Kasumi-1 (cell line): ENCODE measurements at regions not wholly inside any gene's neighbourhood (a gene's known extent, or its start where the extent isn't known, plus 50 kb on each side); places are given as distances from the start of the nearest gene placed in this dataset.
A peak's percentile ranks its signal among the peaks of the same experiment; 100 is the strongest.

ENCODE experiments used
- DNase-seq, 2 experiments: peaks; one replicate each; lab custom pipeline; 2025; lab: John Stamatoyannopoulos, UW

DNA sequence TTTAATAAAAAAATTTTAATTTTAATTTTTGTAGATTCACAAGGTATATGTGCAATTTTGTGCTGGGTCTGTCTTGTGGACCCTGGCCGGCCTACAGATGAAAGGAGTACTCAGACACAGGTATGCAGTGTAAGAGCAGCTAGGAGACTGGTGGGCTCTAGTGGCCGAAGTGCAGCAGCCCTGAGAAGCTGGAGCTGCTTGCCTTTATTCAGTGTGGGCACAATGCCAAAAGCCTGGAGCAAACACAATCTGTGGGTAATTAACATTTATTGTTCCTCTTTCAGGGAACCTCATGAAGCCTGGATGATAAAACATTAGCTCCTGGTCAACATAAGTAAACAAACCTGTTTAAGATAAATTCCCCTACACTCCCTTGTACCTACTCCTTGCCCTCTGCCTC lies 135.7 kb upstream of the SEL1L start:
- DNase-seq, result no peak

DNA sequence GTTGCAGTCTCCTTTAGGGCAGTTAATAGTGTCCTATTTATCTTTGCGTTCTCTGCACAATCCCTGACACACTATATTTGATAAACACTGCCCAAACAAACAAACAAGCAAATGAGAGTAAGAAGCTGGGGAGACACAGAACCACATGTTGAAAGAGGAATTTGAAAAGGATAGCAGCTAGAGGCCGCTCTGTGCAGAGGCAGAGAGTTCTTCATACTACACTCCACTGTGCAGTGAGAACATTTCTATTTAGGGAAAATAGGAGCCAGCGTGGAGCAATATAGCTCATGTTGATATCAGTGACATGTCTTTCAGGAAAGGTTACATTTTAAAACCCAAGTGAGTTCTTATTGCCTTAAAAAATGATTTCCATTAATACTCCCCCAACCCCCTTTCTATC lies 140.3 kb upstream of the SEL1L start:
- no peak for DNase-seq

GRCh38 chr14:81676395-81676794 lies 142.7 kb upstream of the SEL1L start:
- DNase-seq, result no peak

DNA sequence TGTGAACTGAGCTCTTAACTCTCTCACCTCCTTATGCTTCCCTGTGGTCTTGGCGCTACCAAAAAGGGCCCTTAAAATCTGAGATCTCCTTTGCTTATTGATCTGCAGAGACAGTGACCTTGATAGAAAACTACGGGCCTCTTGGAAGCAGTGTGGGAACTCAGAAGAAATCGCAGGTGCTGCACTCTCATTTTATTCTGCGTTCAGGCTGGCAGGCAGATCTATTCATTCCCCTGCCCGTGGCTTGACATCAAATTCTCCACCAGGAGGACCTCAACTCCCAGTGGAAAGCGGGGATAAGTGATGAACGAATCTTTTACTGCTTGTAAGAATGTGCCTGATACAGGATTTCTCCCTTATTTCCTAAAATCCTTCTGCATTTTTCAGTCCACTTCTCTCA lies 143.2 kb upstream of the SEL1L start:
- no peak for DNase-seq

GRCh38 chr14:81677736-81678135 lies 144.1 kb upstream of the SEL1L start:
- no peak for DNase-seq

DNA sequence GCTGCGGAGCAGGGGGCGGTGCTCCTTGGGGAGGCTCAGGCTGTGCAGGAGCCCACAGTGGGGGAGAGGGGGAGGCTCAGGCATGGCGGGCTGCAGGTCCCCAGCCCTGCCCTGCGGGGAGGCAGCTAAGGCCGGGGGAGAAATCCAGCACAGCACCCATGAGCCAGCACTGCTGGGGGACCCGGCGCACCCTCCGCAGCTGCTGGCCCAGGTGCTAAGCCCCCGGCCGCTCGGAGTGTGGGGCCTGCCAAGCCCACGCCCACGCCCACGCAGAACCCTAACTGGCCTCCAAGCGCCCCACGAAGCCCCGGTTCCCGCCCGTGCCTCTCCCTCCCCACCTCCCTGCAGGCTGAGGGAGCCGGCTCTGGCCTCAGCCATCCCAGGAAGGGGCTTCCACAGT lies 145.6 kb upstream of the SEL1L start:
- DNase-seq, result no peak

- DNase-seq, result no peak
These were observed 147.9 kb upstream of the SEL1L start for GRCh38 chr14:81681541-81681940.

DNA sequence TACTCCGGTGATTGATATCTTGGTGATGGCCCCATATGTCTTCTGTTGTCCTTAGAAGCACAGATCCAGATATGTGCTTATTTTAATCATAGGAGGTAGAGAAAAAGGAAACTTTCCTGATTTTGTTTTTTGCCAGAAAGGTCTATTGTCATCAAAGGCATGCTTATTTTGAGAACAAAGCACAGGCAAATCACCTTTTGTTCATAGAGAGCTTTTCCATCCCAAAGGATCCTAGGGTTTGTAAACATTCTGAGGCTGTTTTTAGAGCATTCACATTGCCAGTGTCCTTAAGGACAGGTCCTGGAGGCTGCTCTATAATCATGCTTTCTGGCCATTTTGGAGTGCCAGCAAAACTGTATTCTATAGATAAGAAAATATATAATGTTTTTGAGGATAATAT lies 148.5 kb upstream of the SEL1L start:
- no peak for DNase-seq

DNA sequence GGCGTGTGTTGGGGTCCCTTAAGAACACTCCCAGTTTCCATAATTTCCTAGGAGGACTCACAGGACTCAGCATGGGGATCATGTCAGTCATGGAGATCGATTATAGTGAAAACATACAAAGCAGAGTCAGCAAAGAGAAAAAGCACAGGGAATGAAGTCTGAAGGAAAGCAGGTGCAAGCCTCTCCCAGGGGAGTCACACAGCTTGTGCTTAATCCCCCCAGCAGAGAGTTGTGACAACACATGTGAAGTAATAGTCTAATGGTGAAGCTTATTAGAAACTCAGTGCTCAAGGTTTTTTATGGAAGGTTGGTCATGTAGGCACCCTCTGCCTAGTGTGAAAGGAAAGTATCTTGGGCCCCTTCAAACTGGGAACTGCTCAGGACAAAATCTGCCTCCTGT lies 149.0 kb upstream of the SEL1L start:
- no peak for DNase-seq

GRCh38 chr14:81684696-81685095 lies 151.0 kb upstream of the SEL1L start:
- no peak for DNase-seq

GRCh38 chr14:81686512-81686911 lies 152.9 kb upstream of the SEL1L start:
- DNase-seq, result no peak

DNA sequence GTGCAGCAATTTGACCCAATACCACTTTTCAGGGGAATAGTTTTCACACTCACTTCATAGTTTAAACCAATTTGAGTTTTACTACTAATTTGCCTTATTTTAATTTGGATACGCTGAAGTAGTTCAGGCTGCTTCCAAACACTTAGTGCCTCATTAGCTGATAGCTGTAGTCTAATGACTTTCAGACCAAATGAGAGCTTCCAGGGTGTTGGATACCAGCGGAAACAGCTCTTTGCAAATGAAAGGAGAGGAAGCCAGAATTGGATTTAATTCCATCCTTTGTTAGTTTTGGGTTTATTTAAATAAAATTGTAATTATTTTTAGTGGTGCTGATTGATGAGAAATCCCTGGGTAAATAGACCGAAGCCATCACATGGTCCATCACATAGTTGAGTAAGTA lies 158.3 kb upstream of the SEL1L start:
- no peak for DNase-seq

GRCh38 chr14:81694419-81694818 lies 160.8 kb upstream of the SEL1L start:
- no peak for DNase-seq

GRCh38 chr14:81709681-81710080 lies 176.0 kb upstream of the SEL1L start:
- no peak for DNase-seq

DNA sequence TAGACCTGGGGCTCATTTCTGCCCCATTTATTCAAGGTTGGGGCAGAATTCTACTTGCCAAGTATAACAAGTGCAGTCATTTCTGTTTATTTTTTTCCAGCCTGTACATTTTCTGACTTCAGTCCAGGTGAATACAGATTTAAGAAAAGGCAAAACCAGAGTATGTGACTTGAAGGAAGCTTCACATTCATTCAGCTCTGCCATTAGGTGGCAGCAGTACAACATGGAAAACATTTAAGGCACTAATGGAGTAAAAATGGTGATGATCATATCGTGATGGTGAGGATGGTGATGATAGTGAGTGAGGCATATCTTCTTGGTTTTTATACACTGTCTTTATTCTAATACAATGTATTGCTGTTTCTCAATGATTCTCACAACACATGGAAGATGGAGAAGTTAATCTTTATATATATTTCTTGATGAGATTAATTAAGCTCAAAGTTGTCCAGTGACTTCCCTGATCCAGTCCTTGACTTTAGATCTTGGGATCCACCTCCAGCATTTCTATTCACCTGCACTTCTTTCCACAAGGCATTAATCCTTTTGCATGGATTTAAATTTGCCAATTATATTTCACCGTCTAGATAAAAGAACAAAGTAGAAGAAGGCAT lies 176.7 kb upstream of the SEL1L start:
- DNase-seq, result peak; percentile 55 to 63

DNA sequence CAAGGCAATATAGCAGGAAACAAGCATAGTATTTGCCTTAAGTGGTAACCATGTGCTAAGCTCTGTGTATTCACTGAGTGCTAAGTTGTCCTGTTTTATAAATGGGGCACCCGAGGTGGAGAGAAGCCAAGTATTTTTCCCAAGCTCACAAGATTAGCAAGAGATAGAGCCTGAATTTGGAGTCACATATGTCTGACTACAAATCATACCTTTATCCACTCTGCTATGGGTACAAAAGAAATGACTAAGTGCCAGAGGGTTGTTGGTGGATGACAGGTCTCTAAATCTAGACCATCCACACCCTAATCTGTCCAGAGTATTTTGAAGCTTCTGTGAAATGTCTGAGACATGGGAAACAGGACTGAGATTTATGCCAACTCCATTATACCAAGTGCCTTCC lies 182.1 kb upstream of the SEL1L start:
- no peak for DNase-seq

DNA sequence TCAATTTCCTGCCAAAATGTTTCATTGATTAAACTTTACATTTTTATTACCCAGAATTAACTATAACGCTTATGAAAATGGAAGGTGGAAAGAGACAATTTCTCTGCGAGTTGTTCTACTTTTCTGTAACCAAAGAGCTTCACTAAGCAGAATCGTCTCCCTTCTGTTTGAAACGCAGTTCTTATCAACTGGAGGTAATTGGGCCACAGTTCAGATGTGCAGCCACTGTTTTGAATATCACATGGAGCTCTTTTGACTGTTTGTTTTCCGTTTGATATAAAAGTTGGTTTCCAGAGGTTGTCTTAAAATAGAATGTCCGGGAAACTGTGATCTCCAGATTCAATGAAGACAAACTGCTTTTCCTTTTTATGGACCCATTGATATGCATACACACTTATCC lies 183.3 kb upstream of the SEL1L start:
- DNase-seq, result no peak

GRCh38 chr14:81723956-81724355 lies 190.3 kb upstream of the SEL1L start:
- DNase-seq, result no peak

DNA sequence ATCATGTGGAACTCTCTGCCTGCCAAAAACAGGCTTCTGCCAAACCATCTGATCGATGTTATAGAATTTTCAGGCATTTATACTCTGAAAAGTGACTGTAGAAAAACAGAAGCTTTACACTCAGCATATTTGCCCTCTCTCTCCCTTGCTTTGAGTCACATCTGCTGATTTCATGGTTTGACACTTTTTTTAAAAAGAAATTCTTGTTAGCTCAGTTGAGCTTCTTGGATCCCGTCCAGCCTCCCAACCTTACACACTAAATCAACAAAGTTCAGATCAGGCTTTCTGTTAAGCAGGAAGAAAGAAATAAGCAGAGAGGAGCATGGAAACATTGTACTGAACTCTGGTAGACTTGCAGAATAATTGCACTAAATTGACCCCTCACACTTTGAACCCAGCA lies 193.6 kb upstream of the SEL1L start:
- DNase-seq, result no peak

DNA sequence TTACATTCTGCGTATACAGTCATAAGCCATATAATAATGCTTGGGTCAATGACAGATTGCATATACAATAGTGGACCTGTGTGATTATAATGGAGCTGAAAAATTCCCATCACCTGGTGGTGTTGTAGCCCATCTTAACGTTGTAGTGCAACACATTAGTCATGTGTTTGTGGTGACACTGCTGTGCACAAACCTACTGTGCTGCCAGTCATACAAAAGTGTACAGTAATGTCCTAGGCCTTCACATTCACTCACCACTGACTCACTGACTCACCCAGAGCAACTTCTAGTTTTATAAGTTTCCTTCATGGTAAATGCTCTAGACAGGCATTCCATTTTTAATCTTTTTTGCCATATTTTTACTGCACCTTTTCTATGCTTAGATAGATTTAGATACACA lies 194.8 kb upstream of the SEL1L start:
- no peak for DNase-seq

DNA sequence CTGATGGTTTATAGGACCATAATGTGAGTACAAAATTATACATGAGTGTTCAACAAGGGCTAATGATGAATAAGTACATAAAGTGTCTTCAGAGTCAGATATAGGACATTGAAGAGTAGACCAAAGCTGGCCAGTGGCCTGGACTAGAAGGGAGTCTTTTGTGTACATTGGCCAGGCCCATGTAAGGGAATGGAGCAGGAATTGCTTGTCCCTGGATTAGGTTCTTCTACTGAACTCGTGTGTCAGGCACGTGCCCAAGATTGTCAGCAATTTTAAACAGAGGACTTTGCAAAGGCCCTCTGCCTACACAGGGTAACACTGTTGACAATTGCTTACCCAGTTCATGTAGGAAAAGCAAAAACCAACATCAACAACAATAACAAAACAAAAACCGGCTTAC lies 196.0 kb upstream of the SEL1L start:
- no peak for DNase-seq

DNA sequence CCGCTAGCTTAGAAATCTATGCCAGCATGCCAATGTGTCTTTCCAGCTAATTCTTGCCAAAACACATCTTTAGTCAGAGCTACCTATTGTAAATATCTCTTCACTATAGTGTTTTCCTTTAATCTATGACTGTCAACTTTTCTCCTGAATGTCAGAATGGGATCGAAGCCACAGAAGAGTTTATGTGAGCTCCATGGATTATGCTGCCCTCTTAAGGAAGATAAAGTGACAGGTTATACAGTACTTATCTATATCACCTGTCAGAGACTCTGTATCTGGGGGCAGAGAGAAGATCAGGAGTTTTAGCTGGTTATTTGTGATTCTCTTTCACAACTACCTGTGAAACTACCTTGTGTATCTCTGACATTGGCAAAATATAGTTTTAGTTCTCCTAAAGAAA lies 204.3 kb upstream of the SEL1L start:
- DNase-seq, result no peak

- no peak for DNase-seq
These were observed 205.4 kb upstream of the SEL1L start for GRCh38 chr14:81738946-81739659.

GRCh38 chr14:81743605-81744004 lies 210.0 kb upstream of the SEL1L start:
- DNase-seq, result no peak
